Activated naive CD4-positive, alpha-beta T cell treated with anti-CD3 and anti-CD28 coated beads for 36 hours (primary cell): ENCODE measurements at regions not wholly inside any gene's neighbourhood (a gene's known extent, or its start where the extent isn't known, plus 50 kb on each side); places are given as distances from the start of the nearest gene placed in this dataset.
"Not testable (repeated sequence)": the region's sequence is repeated elsewhere in the genome, so short reads cannot be mapped to it uniquely, and the experiment has no call there.

Experiments used
- CTCF ChIA-PET: fragments of 350-600 bp; sonication (Branson Sonifier 250); formaldehyde crosslinking; loops from one replicate; lab custom pipeline; 2021; ENCODE audit warnings: antibody characterized with exemption; lab: Charles Lee
- DNase-seq: peaks from one replicate; pipeline ENCODE4 v3.0.0-alpha.2; 2020
- H3K27ac Mint-ChIP-seq: one replicate; pipeline ENCODE4 v1.8.0; 2021; ENCODE audit warnings: mild to moderate bottlenecking, mixed read lengths
- H3K27me3 Mint-ChIP-seq: one replicate; pipeline ENCODE4 v1.8.0; 2021; ENCODE audit warnings: low read depth, mixed read lengths
- H3K36me3 Mint-ChIP-seq: one replicate; pipeline ENCODE4 v1.8.0; 2021; ENCODE audit warnings: low read depth, mixed read lengths
- H3K4me1 Mint-ChIP-seq: one replicate; pipeline ENCODE4 v1.8.0; 2021; ENCODE audit warnings: low read depth, mixed read lengths
- H3K4me3 Mint-ChIP-seq: one replicate; pipeline ENCODE4 v1.8.0; 2021; ENCODE audit warnings: mild to moderate bottlenecking, moderate library complexity, mixed read lengths
- H3K9me3 Mint-ChIP-seq: one replicate; pipeline ENCODE4 v1.8.0; 2021; ENCODE audit warnings: mixed read lengths
- intact Hi-C: fragments of 100-400 bp; cut with micrococcal nuclease; formaldehyde crosslinking; loops from one replicate; pipeline ENCODE4 v1.15.1; 2023

DNA sequence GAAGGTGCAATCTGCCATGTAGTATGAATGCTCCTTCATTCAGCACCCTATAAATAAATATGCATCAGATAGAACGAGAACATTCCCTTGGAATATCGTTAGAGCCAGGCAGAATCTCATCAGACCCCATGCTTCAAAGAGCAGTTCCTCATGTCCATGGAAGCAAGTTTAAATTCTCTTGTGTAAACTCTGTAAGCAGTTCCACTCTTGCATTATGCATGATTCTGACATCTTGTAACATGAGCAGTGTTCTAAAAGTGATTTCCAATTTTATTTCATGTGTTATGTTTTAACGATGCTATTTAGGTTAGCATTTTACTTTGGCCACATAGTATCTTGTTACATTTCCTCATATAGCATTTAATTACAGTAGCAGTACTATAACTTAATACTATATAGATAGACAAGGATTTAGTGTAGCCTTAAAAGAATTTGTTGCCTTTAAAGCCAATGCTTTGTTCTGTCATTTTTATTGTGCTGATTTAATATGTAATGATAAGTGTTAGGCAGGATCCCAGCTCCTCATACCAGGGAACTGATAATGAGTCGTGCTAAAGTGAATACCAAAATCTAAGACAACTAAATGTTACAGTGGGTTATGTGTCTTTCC lies 161.2 kb upstream of the NECTIN3 start:
- DNase-seq, result no peak
- H3K9me3 Mint-ChIP-seq, result no peaks in the 10 kb centered on the region
- H3K4me1 Mint-ChIP-seq, result no peaks in the 10 kb centered on the region
- H3K27me3 Mint-ChIP-seq, result no peaks in the 10 kb centered on the region
- intact Hi-C loops, result no loop called here
- no peak overlapping the region for H3K27ac Mint-ChIP-seq
- CTCF ChIA-PET, result no interaction called here
- no peaks in the 10 kb centered on the region for H3K36me3 Mint-ChIP-seq
- H3K4me3 Mint-ChIP-seq, result no peak overlapping the region

DNA sequence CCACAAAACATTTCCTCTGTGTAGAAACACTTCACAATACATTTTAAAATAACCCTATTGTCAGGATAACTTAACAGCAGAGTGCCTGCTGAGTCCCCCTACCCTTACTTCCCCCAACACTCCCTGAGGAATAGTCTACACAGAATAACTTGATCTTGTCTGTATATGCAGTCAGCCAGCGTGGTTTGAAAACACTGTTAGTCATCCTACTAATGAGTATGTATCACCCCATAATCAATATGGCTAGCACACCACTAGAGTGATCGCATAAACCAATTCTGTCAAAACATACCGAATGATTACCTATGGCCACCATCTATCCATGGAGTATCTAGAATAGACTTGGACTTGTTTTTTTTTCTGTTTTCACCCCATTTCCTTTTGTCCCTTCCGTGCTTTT lies 152.7 kb upstream of the NECTIN3 start:
- no peaks in the 10 kb centered on the region for H3K4me1 Mint-ChIP-seq
- CTCF ChIA-PET, result no interaction called here
- H3K27me3 Mint-ChIP-seq, result peaks cover 7% of the 10 kb centered on the region
- no peak overlapping the region for H3K27ac Mint-ChIP-seq
- DNase-seq, result no peak
- intact Hi-C loops, result no loop called here
- H3K4me3 Mint-ChIP-seq, result no peak overlapping the region
- H3K9me3 Mint-ChIP-seq, result no peaks in the 10 kb centered on the region
- H3K36me3 Mint-ChIP-seq, result no peaks in the 10 kb centered on the region

DNA sequence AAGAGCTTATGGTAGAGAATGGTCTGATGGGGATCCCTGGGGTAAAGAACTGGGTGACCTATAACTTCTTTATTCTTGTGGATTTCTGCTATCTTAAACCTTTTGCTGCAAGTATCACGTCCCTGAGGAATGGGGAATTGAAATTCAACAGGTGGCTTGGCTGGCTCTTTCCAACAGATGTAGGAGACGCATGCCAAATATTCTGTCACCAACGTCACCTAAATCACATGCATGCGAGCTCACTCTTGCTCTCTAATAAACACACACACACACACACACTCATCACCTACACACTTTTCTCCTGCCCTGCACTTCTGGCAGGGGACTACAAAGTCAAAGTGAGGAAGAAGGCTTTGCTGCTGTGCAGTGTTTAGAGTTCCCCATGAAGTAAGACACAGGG lies 145.8 kb upstream of the NECTIN3 start:
- no peaks in the 10 kb centered on the region for H3K4me1 Mint-ChIP-seq
- no peaks in the 10 kb centered on the region for H3K9me3 Mint-ChIP-seq
- intact Hi-C loops, result no loop called here
- no peaks in the 10 kb centered on the region for H3K36me3 Mint-ChIP-seq
- H3K4me3 Mint-ChIP-seq, result no peak overlapping the region
- no peak overlapping the region for H3K27ac Mint-ChIP-seq
- CTCF ChIA-PET, result interaction anchor here (0.5 kb wide), 1 partner anchor 202 kb away, joined by 3 read pairs; no protein-coding TSS in a partner anchor
- DNase-seq, result no peak
- H3K27me3 Mint-ChIP-seq, result peaks cover 7% of the 10 kb centered on the region

DNA sequence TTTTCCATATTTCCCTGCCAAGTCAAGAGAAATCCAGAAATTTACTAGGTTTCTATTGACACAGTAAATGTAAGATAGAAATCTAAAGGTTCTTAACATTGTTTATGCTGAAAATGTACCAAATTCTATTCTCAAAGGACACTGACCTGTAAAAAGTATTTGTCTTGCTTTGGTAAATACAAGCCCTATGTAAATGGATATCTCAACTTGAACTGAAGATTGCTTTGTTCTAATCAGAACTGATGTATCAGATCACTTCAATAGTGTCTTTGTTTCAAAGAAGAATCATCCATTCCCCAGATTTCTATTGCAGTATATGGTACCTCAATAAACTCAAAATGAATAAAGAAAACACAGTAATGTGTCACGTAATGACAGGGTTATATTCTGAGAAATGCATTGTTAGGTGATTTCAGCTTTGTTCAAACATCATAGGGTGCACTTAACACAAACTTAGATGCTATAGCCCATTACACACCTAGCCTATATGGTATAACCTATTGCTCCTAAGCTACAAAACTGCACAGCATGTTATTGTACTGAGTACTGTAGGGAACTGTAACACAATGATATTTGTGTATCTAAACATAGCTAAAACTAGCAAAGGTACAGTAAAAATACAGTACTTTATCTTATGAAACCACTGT lies 143.5 kb upstream of the NECTIN3 start:
- CTCF ChIA-PET, result no interaction called here
- intact Hi-C loops, result no loop called here
- DNase-seq, result no peak
- Mint-ChIP-seq H3K9me3 (no peaks in the 10 kb centered on the region), H3K4me3 (no peak overlapping the region), H3K4me1 (no peaks in the 10 kb centered on the region), H3K36me3 (no peaks in the 10 kb centered on the region), H3K27ac (no peak overlapping the region), H3K27me3 (peaks cover 5% of the 10 kb centered on the region)

DNA sequence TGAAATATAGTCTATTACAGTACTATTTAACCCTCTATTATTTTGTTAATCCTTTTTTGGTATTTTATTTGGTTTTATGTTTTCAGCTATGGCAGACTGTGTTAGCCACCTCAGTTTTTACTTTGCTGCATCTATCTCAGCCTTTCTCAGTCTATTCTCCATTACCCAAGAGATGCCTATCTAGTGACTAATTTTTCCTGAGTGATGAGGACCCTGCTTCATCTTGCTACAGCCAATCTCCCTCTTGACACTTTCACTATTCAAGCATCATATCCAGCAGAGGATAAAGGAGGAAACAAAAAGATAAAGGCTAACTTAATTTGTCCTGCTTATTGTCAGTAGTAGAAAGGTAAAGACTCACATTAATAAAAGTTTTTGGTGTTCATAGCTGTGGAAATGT lies 141.8 kb upstream of the NECTIN3 start:
- Mint-ChIP-seq H3K4me3 (no peak overlapping the region), H3K4me1 (no peaks in the 10 kb centered on the region), H3K27me3 (peaks cover 3% of the 10 kb centered on the region), H3K36me3 (no peaks in the 10 kb centered on the region), H3K27ac (no peak overlapping the region), H3K9me3 (no peaks in the 10 kb centered on the region)
- CTCF ChIA-PET, result no interaction called here
- DNase-seq, result no peak
- intact Hi-C loops, result no loop called here

DNA sequence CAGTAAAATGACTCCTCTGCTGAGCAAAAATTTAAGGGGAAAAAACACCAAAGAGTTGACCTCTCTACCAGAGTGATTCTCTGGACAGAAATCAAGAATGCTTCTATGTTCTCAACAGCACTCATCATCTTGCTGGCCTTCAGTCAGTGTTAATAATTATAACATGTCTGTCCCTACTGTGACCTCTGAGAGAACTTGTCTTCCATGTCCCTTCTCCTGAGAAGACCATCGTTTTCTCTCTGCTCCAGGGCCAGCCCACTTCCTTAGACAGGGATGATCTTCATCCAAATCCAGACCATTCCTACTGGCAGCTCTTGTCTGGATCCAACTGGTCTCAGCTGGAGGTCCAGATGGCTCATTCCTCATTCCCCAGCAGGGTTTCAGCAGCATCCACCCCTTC lies 139.0 kb upstream of the NECTIN3 start:
- CTCF ChIA-PET, result no interaction called here
- H3K27me3 Mint-ChIP-seq, result peaks cover 8% of the 10 kb centered on the region

DNA sequence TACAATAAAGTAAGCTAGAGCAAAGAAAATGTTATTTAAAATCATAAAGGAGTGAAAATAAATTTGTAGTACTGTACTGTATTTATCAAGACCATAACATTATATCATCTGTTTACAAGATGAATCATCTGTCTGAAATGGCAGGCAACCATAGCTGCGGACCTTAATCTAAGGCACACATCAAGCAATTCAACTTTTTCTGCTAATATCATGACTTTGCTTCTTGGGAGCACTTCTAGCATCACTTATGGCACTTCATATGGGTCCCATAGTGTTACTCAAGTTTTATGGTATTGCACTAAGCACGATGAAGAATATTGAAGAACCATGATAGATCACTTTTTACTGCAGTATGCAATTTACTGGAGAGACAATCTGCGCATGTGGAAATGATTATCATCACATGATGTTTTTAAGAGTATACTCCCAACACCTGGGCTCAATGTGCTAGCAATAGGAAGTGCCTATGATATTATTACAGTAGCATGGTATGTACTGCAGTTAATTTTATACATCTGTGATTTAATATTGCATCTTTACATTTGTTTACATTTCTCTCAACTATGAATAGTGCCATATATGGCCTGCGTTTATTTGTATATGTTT lies 137.7 kb upstream of the NECTIN3 start:
- DNase-seq, result no peak
- no peaks in the 10 kb centered on the region for H3K9me3 Mint-ChIP-seq
- intact Hi-C loops, result no loop called here
- no peaks in the 10 kb centered on the region for H3K36me3 Mint-ChIP-seq
- no peak overlapping the region for H3K4me3 Mint-ChIP-seq
- no peaks in the 10 kb centered on the region for H3K4me1 Mint-ChIP-seq
- H3K27me3 Mint-ChIP-seq, result peaks cover 8% of the 10 kb centered on the region
- H3K27ac Mint-ChIP-seq, result no peak overlapping the region
- CTCF ChIA-PET, result no interaction called here

More for the DNA sequence above, 139.0 kb upstream of the NECTIN3 start:
- Mint-ChIP-seq H3K27ac (no peak overlapping the region), H3K36me3 (no peaks in the 10 kb centered on the region), H3K4me3 (no peak overlapping the region), H3K4me1 (no peaks in the 10 kb centered on the region), H3K9me3 (no peaks in the 10 kb centered on the region)
- no peak for DNase-seq
- intact Hi-C loops, result no loop called here

DNA sequence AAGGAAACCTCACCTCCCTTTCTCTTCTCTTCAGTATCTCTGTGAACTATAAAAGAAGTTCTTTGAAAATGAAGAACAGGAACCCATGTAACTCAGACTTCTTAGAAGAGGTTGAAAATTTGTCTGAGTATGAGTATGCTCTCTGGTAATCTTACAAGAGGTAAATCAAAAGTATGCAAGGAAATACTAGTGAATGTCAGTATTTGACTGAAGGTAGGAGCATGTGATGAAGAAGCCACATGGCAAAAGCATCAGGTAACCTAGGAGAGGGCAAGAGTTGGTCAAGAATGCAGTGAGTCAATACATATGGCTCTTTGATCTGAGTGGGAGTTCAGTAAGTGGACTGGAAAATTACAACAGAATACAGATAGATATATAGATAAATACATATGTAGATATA lies 133.0 kb upstream of the NECTIN3 start:
- no peaks in the 10 kb centered on the region for H3K4me1 Mint-ChIP-seq
- no peak overlapping the region for H3K4me3 Mint-ChIP-seq
- H3K27me3 Mint-ChIP-seq, result peaks cover 9% of the 10 kb centered on the region
- H3K27ac Mint-ChIP-seq, result no peak overlapping the region
- peaks cover 2% of the 10 kb centered on the region for H3K36me3 Mint-ChIP-seq
- intact Hi-C loops, result no loop called here
- no peak for DNase-seq
- peaks cover 3% of the 10 kb centered on the region for H3K9me3 Mint-ChIP-seq
- CTCF ChIA-PET, result no interaction called here

DNA sequence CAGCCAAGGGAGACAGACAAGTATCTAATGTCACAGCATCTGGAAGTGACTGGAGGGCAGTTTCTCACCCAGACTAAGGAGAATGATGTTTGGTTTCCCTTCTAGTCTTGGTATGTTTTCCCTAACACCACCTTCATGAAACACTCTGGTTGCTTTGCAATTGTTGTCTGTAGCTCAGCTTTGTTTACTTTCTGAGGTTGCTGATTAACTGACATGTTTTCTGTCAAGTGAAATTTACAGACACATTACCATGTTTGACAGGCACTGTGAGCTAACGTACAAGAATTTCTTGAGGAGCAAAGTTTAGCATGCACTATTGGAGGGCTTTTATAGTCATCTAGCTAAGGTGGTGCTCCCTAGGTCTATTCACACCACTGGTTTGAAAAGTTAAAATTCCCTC lies 131.6 kb upstream of the NECTIN3 start:
- H3K9me3 Mint-ChIP-seq, result peaks cover 12% of the 10 kb centered on the region
- no peaks in the 10 kb centered on the region for H3K4me1 Mint-ChIP-seq
- H3K36me3 Mint-ChIP-seq, result peaks cover 2% of the 10 kb centered on the region
- intact Hi-C loops, result no loop called here
- CTCF ChIA-PET, result no interaction called here
- peaks cover 6% of the 10 kb centered on the region for H3K27me3 Mint-ChIP-seq
- H3K27ac Mint-ChIP-seq, result no peak overlapping the region
- no peak overlapping the region for H3K4me3 Mint-ChIP-seq
- DNase-seq, result no peak

DNA sequence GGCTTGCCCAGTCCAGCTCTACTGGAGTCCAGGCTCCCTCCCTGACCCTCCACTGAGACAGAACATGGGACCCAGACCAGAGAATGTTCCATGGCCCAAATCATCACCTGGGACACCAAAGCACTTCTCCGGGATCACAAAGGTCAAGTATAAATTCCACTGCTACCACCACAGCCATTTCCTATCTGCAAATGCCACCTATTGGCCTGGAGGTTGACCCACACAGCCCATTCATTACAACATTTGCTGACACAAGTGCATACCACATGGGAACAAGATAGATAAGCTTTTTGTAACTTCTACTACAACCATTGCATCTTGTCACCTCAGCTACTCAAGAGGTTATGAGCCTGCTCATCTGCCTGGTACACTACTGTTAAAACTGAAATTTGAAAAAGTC lies 126.8 kb upstream of the NECTIN3 start:
- intact Hi-C loops, result no loop called here
- H3K9me3 Mint-ChIP-seq, result peaks cover 43% of the 10 kb centered on the region

DNA sequence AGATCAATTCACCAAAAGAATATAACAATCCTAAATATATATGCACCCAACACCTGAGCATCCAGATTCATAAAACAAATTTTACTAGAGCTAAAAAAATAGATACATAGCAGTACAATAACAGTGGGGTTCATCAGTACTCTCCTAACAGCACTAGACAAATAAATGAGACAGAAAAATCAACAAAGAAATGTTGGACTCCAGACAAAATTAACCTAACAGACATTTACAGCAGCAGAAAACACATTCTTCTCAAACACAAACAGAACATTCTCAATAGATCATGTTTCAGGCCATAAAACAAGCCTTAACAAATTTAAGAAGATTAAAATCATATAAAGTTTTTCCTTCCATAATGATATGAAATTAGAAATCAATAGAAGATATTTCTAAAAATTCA lies 124.8 kb upstream of the NECTIN3 start:
- peaks cover 3% of the 10 kb centered on the region for H3K36me3 Mint-ChIP-seq
- H3K4me3 Mint-ChIP-seq, result no peak overlapping the region
- no peaks in the 10 kb centered on the region for H3K4me1 Mint-ChIP-seq
- peaks cover 49% of the 10 kb centered on the region for H3K9me3 Mint-ChIP-seq
- CTCF ChIA-PET, result no interaction called here
- H3K27me3 Mint-ChIP-seq, result peaks cover under 1% of the 10 kb centered on the region
- DNase-seq, result no peak
- H3K27ac Mint-ChIP-seq, result no peak overlapping the region
- intact Hi-C loops, result no loop called here

More for the DNA sequence above, 126.8 kb upstream of the NECTIN3 start:
- H3K4me3 Mint-ChIP-seq, result no peak overlapping the region
- no peak for DNase-seq
- peaks cover 3% of the 10 kb centered on the region for H3K27me3 Mint-ChIP-seq
- CTCF ChIA-PET, result no interaction called here
- H3K36me3 Mint-ChIP-seq, result peaks cover 4% of the 10 kb centered on the region
- H3K27ac Mint-ChIP-seq, result no peak overlapping the region
- H3K4me1 Mint-ChIP-seq, result no peaks in the 10 kb centered on the region

DNA sequence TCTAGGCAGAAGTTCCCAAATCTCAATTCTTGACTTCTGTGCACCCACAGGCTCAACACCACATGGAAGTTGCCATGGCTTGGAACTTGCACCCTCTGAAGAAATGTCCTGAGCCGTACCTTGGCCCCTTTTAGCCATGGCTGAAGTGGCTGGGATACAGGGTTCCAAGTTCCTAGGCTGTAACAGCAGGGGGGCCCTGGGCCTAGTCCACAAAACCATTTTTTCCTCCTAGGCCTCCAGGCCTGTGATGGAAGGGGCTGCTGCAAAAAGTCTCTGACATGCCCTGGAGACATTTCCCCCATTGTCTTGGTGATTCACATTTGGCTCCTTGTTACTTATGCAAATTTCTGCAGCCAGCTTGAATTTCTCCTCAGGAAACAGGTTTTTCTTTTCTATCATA lies 122.4 kb upstream of the NECTIN3 start:
- peaks cover 44% of the 10 kb centered on the region for H3K9me3 Mint-ChIP-seq
- H3K27ac Mint-ChIP-seq, DNase-seq, CTCF ChIA-PET, H3K4me3 Mint-ChIP-seq, intact Hi-C loops, H3K27me3 Mint-ChIP-seq, H3K4me1 Mint-ChIP-seq, H3K36me3 Mint-ChIP-seq: not testable (repeated sequence)

DNA sequence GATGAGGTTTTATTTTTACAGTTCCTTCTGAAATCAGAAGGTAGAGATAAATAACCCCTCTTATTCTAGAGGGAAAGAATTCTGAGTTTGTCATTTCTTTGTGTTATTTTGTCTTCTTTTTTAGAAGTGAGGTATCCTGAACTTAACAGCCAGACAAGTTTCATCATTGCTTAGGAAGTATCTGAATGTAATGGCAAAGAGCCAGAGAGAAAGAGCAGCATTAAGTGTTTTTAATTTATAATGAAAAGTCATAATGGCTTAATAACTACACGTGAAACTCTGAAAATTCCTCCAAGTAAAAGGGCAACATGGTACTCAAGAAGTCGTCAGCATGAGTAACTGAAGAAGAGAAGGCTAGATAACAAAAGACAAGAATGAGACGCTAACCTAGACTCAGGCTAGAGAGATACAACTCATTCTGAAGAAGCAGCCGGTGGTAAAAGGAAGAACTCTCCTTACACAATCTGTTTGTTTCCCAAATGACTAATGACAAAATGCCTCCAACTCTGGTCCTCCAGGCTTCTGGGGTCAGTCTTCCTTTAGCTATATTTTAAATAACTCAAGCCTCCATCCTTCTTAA lies 116.2 kb upstream of the NECTIN3 start:
- CTCF ChIA-PET, result interaction anchor here (0.6 kb wide), 1 partner anchor 43 kb away, joined by 3 read pairs; no protein-coding TSS in a partner anchor
- H3K4me3 Mint-ChIP-seq, result no peak overlapping the region
- no peaks in the 10 kb centered on the region for H3K9me3 Mint-ChIP-seq

More for the DNA sequence above, 116.2 kb upstream of the NECTIN3 start:
- no peak for DNase-seq
- H3K27ac Mint-ChIP-seq, result no peak overlapping the region
- no peaks in the 10 kb centered on the region for H3K4me1 Mint-ChIP-seq
- H3K36me3 Mint-ChIP-seq, result no peaks in the 10 kb centered on the region
- H3K27me3 Mint-ChIP-seq, result peaks cover 2% of the 10 kb centered on the region
- intact Hi-C loops, result no loop called here
